ENCODE measurements at regions not wholly inside any gene's neighbourhood (a gene's known extent, or its start where the extent isn't known, plus 50 kb on each side); places are given as distances from the start of the nearest gene placed in this dataset.
"Not testable (repeated sequence)": the region's sequence is repeated elsewhere in the genome, so short reads cannot be mapped to it uniquely, and the experiment has no call there.

GRCh38 chr18:4691836-4692235, 236.7 kb upstream of the DLGAP1 start:
- TF ChIP-seq CTCF (IDR thresholded peaks at IDR 0.05; ENCODE audit: extremely low read depth, missing control alignments): no peak
- no peak for DNase-seq (ENCODE audit: low spot score)

GRCh38 chr18:4678685-4679084, 223.6 kb upstream of the DLGAP1 start:
- DNase-seq (ENCODE audit: low spot score): not testable (repeated sequence)

DNA sequence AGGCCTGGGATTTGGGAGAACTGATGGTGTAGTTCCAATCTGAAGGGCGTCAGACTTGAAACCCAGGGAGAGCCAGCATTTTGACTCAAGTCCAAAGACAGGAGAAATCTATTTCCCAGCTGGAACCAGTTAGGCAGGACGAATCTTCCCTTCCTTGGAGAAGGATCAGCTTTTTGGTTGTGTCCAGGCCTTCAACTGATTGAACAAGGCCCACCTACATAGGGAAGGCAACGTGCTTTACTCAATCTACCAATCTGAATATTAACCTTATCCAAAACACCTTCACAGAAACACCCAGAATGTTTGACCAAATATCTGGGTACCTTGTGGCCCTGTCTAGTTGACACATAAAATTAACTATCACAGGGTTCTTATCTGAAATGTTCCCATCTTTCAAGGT, 221.9 kb upstream of the DLGAP1 start:
- no peak for TF ChIP-seq CTCF (IDR thresholded peaks at IDR 0.05; ENCODE audit: extremely low read depth, missing control alignments)

GRCh38 chr18:4672162-4672561, 217.1 kb upstream of the DLGAP1 start:
- no peak for DNase-seq (ENCODE audit: low spot score)
- no peak for TF ChIP-seq CTCF (IDR thresholded peaks at IDR 0.05; ENCODE audit: extremely low read depth, missing control alignments)

More for the DNA sequence above, 221.9 kb upstream of the DLGAP1 start:
- DNase-seq (ENCODE audit: low spot score): no peak

DNA sequence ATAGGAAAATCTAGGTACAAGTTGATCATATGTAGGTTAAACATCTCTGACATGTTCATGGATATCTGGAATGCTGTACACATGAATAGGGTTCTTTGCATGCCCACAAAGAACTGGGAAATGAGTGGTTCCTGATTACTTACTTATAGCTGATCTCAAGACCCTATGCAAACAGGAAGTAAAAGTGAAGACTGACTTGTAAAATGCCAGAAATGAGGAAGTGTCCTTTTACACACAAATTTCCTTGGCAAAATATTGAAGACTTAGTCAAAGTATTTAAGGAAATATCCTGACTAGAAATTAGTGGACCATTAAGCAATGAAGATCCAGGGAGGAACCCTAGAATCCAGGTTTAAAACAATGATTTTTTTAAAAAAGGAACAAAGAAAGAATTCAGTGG, 203.7 kb upstream of the DLGAP1 start:
- no peak for TF ChIP-seq CTCF (IDR thresholded peaks at IDR 0.05; ENCODE audit: extremely low read depth, missing control alignments)
- no peak for DNase-seq (ENCODE audit: low spot score)

DNA sequence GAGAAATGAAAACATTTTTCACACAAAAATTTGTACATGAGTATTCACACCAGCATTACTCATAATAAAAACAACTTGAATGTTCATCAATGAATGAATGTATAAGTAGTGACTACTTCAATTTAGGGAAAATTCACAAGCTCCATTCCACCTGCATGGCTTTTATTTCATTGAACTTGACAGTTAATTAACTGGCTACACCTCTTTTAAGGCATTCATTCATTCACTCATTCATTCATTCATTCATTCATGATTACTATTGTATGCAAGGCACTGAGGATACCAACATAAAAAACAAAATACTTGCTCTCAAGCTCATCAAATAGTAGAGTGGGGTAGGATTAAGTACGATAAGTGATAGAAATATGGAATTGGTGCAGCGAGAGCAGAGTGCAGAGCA, 198.3 kb upstream of the DLGAP1 start:
- DNase-seq (ENCODE audit: low spot score): no peak
- no peak for TF ChIP-seq CTCF (IDR thresholded peaks at IDR 0.05; ENCODE audit: extremely low read depth, missing control alignments)

DNA sequence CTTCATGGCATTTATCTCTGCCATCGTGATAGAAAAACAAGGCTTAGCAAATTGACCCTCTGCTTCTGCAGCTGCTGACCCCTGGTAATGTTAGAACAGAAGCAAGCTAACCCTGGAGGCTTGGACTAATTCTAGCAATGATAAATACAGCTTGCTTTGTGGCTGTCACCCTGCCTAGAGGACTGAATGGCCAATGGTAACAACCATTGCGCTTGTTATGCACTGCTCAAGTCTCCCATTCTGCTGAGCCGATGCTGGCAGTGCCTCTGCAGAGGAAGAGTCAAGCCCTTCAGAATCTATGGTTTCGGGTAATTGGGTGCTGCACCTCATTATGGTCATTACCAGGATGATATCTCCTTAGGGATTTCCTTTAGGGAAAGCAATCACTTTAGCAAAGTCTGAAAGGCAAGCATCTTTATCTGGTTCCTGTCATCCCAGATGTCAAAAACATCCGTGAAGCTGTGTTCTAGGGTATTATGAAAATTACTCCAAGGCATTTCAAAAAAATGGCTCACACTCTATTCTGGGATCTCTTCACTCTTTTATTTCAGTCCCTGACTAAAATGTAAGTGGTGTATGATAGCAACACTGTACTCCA, 186.8 kb upstream of the DLGAP1 start:
- no peak for DNase-seq (ENCODE audit: low spot score)
- TF ChIP-seq CTCF (IDR thresholded peaks at IDR 0.05; ENCODE audit: extremely low read depth, missing control alignments): no peak

GRCh38 chr18:4640349-4641012, 185.4 kb upstream of the DLGAP1 start:
- no peak for DNase-seq (ENCODE audit: low spot score)

More at GRCh38 chr18:4640349-4641012, 185.4 kb upstream of the DLGAP1 start:
- no peak for TF ChIP-seq CTCF (IDR thresholded peaks at IDR 0.05; ENCODE audit: extremely low read depth, missing control alignments)
